ENCODE measurements at regions not wholly inside any gene's neighbourhood (a gene's known extent, or its start where the extent isn't known, plus 50 kb on each side); places are given as distances from the start of the nearest gene placed in this dataset.

DNA sequence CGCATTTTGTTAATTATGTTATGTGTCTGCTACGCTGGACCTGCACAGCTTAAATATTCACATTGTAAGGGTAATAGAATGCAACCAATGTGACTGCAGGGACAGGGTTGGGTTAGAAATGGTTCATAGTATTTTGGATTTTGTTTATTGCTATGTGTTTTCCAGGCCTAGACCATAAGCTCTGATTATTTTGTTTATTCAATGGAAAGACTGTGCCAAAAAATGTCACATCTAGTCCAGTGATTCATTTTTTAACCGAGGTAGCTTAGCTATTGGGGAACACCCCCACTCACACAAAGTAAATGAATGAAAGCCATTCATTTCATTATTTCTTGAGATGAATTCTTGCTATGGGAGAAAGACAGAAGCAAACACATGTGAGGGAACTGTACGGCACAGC, 516.5 kb upstream of the ANKRD30A start:
- intact Hi-C loops (cut with micrococcal nuclease; ENCODE audit: unreplicated experiment), result no loop called here
- ChIA-PET CTCF (no interaction called here), POLR2A (no interaction called here), RAD21 (ENCODE audit: unreplicated experiment) (no interaction called here), SMC1A (ENCODE audit: uncharacterized antibody, unreplicated experiment) (no interaction called here)
- Histone ChIP-seq H3K36me3 (ENCODE audit: control insufficient read depth in 2 of 2, insufficient read depth in 2 of 2, low read length in 1 of 2) (no peaks in the 10 kb centered on the region), H3K27ac (ENCODE audit: control insufficient read depth, insufficient read depth) (no peak overlapping the region), H3K4me2 (ENCODE audit: control insufficient read depth, insufficient read depth) (no peak overlapping the region), H3K9me3 (replicated peaks; ENCODE audit: control insufficient read depth, insufficient read depth, low read length) (no peaks in the 10 kb centered on the region), H3K79me2 (ENCODE audit: control insufficient read depth, insufficient read depth, low read length) (no peaks in the 10 kb centered on the region), H4K20me1 (ENCODE audit: control insufficient read depth, insufficient read depth) (no peaks in the 10 kb centered on the region), H3K4me3 (no peak overlapping the region), H2AFZ (ENCODE audit: control insufficient read depth, low read depth, low read length) (no peak overlapping the region), H3K27me3 (replicated peaks in 1 of 2; ENCODE audit: control insufficient read depth in 2 of 2, insufficient read depth in 2 of 2, low read length in 1 of 2) (no peaks in the 10 kb centered on the region), H3K4me1 (ENCODE audit: control insufficient read depth, insufficient read depth, low read length) (no peaks in the 10 kb centered on the region), H3K9ac (ENCODE audit: control insufficient read depth, insufficient read depth, low read length) (no peak overlapping the region)
- no TSS peak for BruUV-seq (replicated peaks)
- no peak for FAIRE-seq
- 37% methylated on average over 4 of the region's 4 CpGs for whole genome bisulfite sequencing (ENCODE audit: insufficient coverage, insufficient replicate concordance, low lambda C conversion rate, missing lambda C conversion rate)
- in situ Hi-C loops (cut with MboI), result no loop called here
- ATAC-seq, result no peak
- TF ChIP-seq, protein P1, sequence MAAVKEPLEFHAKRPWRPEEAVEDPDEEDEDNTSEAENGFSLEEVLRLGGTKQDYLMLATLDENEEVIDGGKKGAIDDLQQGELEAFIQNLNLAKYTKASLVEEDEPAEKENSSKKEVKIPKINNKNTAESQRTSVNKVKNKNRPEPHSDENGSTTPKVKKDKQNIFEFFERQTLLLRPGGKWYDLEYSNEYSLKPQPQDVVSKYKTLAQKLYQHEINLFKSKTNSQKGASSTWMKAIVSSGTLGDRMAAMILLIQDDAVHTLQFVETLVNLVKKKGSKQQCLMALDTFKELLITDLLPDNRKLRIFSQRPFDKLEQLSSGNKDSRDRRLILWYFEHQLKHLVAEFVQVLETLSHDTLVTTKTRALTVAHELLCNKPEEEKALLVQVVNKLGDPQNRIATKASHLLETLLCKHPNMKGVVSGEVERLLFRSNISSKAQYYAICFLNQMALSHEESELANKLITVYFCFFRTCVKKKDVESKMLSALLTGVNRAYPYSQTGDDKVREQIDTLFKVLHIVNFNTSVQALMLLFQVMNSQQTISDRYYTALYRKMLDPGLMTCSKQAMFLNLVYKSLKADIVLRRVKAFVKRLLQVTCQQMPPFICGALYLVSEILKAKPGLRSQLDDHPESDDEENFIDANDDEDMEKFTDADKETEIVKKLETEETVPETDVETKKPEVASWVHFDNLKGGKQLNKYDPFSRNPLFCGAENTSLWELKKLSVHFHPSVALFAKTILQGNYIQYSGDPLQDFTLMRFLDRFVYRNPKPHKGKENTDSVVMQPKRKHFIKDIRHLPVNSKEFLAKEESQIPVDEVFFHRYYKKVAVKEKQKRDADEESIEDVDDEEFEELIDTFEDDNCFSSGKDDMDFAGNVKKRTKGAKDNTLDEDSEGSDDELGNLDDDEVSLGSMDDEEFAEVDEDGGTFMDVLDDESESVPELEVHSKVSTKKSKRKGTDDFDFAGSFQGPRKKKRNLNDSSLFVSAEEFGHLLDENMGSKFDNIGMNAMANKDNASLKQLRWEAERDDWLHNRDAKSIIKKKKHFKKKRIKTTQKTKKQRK (IDR thresholded peaks at IDR 0.05; ENCODE audit: low read depth, low read length), result no peak
- TF ChIP-seq GATAD2B (conservative IDR thresholded peaks at IDR 0.05; ENCODE audit: low read depth) (no peak), NFYB (IDR thresholded peaks at IDR 0.05; ENCODE audit: insufficient read depth, low read depth, low read length) (no peak), SREBF1 (IDR thresholded peaks at IDR 0.05; ENCODE audit: low read length) (no peak), PML (IDR thresholded peaks at IDR 0.05; ENCODE audit: low read length) (no peak), NFXL1 (IDR thresholded peaks at IDR 0.05; ENCODE audit: borderline replicate concordance) (no peak), RFX5 (IDR thresholded peaks at IDR 0.05; ENCODE audit: low read depth, low read length) (no peak), JUNB (IDR thresholded peaks at IDR 0.05) (no peak), CREM (IDR thresholded peaks at IDR 0.05; ENCODE audit: low read depth) (no peak), ZNF217 (IDR thresholded peaks at IDR 0.05) (no peak), SPI1 (IDR thresholded peaks at IDR 0.05; ENCODE audit: borderline replicate concordance, insufficient read depth, low read depth, low read length) (no peak), SMAD5 (IDR thresholded peaks at IDR 0.05; ENCODE audit: low read depth) (no peak), NR2C1 (IDR thresholded peaks at IDR 0.05) (no peak), SUPT20H (IDR thresholded peaks at IDR 0.05; ENCODE audit: borderline replicate concordance, control insufficient read depth, low read depth, low read length) (no peak), SUZ12 (IDR thresholded peaks at IDR 0.05; ENCODE audit: unreplicated experiment) (no peak), IKZF2 (IDR thresholded peaks at IDR 0.05) (no peak), LARP7 (IDR thresholded peaks at IDR 0.05) (no peak)
- DNase-seq (ENCODE audit: low read depth, low spot score), result no peak
